CD4-positive, alpha-beta T cell treated with Interleukin-15 for 1 hour (primary cell): ENCODE measurements at regions not wholly inside any gene's neighbourhood (a gene's known extent, or its start where the extent isn't known, plus 50 kb on each side); places are given as distances from the start of the nearest gene placed in this dataset.
"Not testable (repeated sequence)": the region's sequence is repeated elsewhere in the genome, so short reads cannot be mapped to it uniquely, and the experiment has no call there.

ENCODE experiments used
- DNase-seq: peaks from one replicate; pipeline ENCODE4 v3.0.0-alpha.2; 2020

- DNase-seq = no peak
These were observed 96.0 kb upstream of the CCDC80 start for GRCh38 chr3:112736805-112737566.

- no peak for DNase-seq
These were observed 95.4 kb upstream of the CCDC80 start for GRCh38 chr3:112736386-112736785.

GRCh38 chr3:112735926-112736325 is 95.0 kb upstream of the CCDC80 start:
- no peak for DNase-seq

- DNase-seq = peak; percentile 67
These were observed 93.9 kb upstream of the CCDC80 start for GRCh38 chr3:112734736-112735350.

GRCh38 chr3:112734171-112734570 is 93.2 kb upstream of the CCDC80 start:
- no peak for DNase-seq

- DNase-seq = no peak
These were observed 89.3 kb upstream of the CCDC80 start for GRCh38 chr3:112730210-112730609.

- no peak for DNase-seq
These were observed 80.3 kb upstream of the CCDC80 start for GRCh38 chr3:112721231-112721630.

- no peak for DNase-seq
These were observed 78.0 kb upstream of the CCDC80 start for GRCh38 chr3:112718967-112719366.

GRCh38 chr3:112718516-112718915 is 77.6 kb upstream of the CCDC80 start:
- no peak for DNase-seq

- DNase-seq = no peak
These were observed 69.0 kb upstream of the CCDC80 start for GRCh38 chr3:112709911-112710310.

GRCh38 chr3:112699436-112699978 is 58.6 kb upstream of the CCDC80 start:
- DNase-seq = no peak

GRCh38 chr3:112698442-112698841 is 57.5 kb upstream of the CCDC80 start:
- DNase-seq = not testable (repeated sequence)

GRCh38 chr3:112696244-112696643 is 55.3 kb upstream of the CCDC80 start:
- not testable (repeated sequence) for DNase-seq

- not testable (repeated sequence) for DNase-seq
These were observed 54.6 kb upstream of the CCDC80 start for GRCh38 chr3:112695377-112696108.

- not testable (repeated sequence) for DNase-seq
These were observed 54.0 kb upstream of the CCDC80 start for GRCh38 chr3:112694906-112695305.

GRCh38 chr3:112693186-112693585 is 52.2 kb upstream of the CCDC80 start:
- no peak for DNase-seq
